PC-3 (cell line): ENCODE measurements at regions not wholly inside any gene's neighbourhood (a gene's known extent, or its start where the extent isn't known, plus 50 kb on each side); places are given as distances from the start of the nearest gene placed in this dataset.

Experiments used
- ATAC-seq: fragments of 200-7000 bp; cut with Tn5 transposase; 2 replicates; pipeline ENCODE4 v1.9.1; 2020; ENCODE audit warnings: mild to moderate bottlenecking, moderate library complexity
- BruUV-seq: library from RNA; stranded (reverse); fragments of 400-500 nt; replicated peaks from 2 replicates; lab custom pipeline; 2021; lab: Mats Ljungman, UMichigan
- CTCF ChIA-PET: fragments of 300-600 bp; sonication (Branson Sonifier 250); formaldehyde crosslinking; loops from one replicate; lab custom pipeline; 2022; ENCODE audit warnings: antibody characterized with exemption; lab: Charles Lee
- POLR2A ChIA-PET: fragments of 300-600 bp; sonication (Branson Sonifier 250); formaldehyde crosslinking; loops from one replicate; lab custom pipeline; 2022; ENCODE audit warnings: antibody characterized with exemption; ENCODE audit not compliant: unreplicated experiment; lab: Charles Lee
- DNase-seq: peaks from one replicate; pipeline ENCODE4 v3.0.0-alpha.2; 2015
- H2AFZ ChIP-seq: fragments of 300-600 bp; sonication (generic); 2 replicates; pipeline ENCODE4 v1.6.0; 2016; ENCODE audit warnings: antibody characterized with exemption, low read length
- H3F3A ChIP-seq: fragments of 300-600 bp; sonication (generic); one replicate; pipeline ENCODE4 v1.6.0; 2017; ENCODE audit warnings: antibody characterized with exemption, low read length, control low read depth, mild to moderate bottlenecking; ENCODE audit not compliant: unreplicated experiment
- H3K27ac ChIP-seq: fragments of 300-600 bp; sonication (generic); 2 replicates; pipeline ENCODE4 v1.5.1; 2016; ENCODE audit warnings: mild to moderate bottlenecking, low read length
- H3K27me3 ChIP-seq: fragments of 300-600 bp; sonication (generic); 2 replicates; pipeline ENCODE4 v1.6.1; 2016; ENCODE audit warnings: low read length, mixed read lengths
- H3K36me3 ChIP-seq: fragments of 300-600 bp; sonication (generic); 2 replicates; pipeline ENCODE4 v1.6.1; 2016; ENCODE audit warnings: low read depth, mixed run types, low read length, mixed read lengths
- H3K4me1 ChIP-seq: fragments of 300-600 bp; sonication (generic); 2 replicates; pipeline ENCODE4 v1.5.1; 2016; ENCODE audit warnings: low read length; ENCODE audit not compliant: insufficient read depth
- H3K4me2 ChIP-seq: fragments of 300-600 bp; sonication (generic); 2 replicates; pipeline ENCODE4 v1.6.0; 2016; ENCODE audit warnings: low read length
- H3K4me3 ChIP-seq: fragments of 300-600 bp; sonication (generic); 2 replicates; pipeline ENCODE4 v1.5.1; 2016; ENCODE audit warnings: mild to moderate bottlenecking, low read length, mixed read lengths
- H3K79me2 ChIP-seq: fragments of 300-600 bp; sonication (generic); 2 replicates; pipeline ENCODE4 v1.6.1; 2017; ENCODE audit warnings: low read length, mixed read lengths
- H3K9ac ChIP-seq: fragments of 300-600 bp; sonication (generic); 2 replicates; pipeline ENCODE4 v1.6.0; 2016; ENCODE audit warnings: mild to moderate bottlenecking, low read length
- H3K9me2 ChIP-seq: fragments of 300-600 bp; sonication (generic); replicated peaks from 2 replicates; pipeline ENCODE4 v1.6.1; 2016; ENCODE audit warnings: mixed run types, low read length, mixed read lengths
- H3K9me3 ChIP-seq: fragments of 300-600 bp; sonication (generic); 2 replicates; pipeline ENCODE4 v1.6.1; 2016; ENCODE audit warnings: low read length, mixed read lengths
- H4K20me1 ChIP-seq: fragments of 300-600 bp; sonication (generic); 2 replicates; pipeline ENCODE4 v1.6.1; 2016; ENCODE audit warnings: low read length, mixed read lengths
- CTCF ChIP-seq: fragments of 300-600 bp; sonication (generic); conservative IDR thresholded peaks from 2 replicates; pipeline ENCODE4 v1.5.1; 2017; ENCODE audit warnings: antibody characterized with exemption, low read depth, mild to moderate bottlenecking, low read length
- EZH2 ChIP-seq: fragments of 300-600 bp; sonication (generic); IDR thresholded peaks from one replicate; pipeline ENCODE4 v1.6.1; 2017; ENCODE audit warnings: antibody characterized with exemption, mild to moderate bottlenecking, low read length; ENCODE audit not compliant: unreplicated experiment
- EZH2phosphoT487 ChIP-seq: fragments of 300-600 bp; sonication (generic); IDR thresholded peaks from 2 replicates; pipeline ENCODE4 v1.6.1; 2018; ENCODE audit warnings: mild to moderate bottlenecking, antibody characterized with exemption, low read length, borderline replicate concordance
- intact Hi-C: fragments of 100-400 bp; cut with micrococcal nuclease; formaldehyde crosslinking; loops from 2 replicates; pipeline ENCODE4 v1.9.0; 2023

GRCh38 chr13:34749046-34749445 is 193.0 kb upstream of the NBEA start:
- Histone ChIP-seq H3K27ac (no peak overlapping the region), H3K79me2 (no peaks in the 10 kb centered on the region), H2AFZ (no peak overlapping the region), H3K27me3 (no peaks in the 10 kb centered on the region), H4K20me1 (no peaks in the 10 kb centered on the region), H3K9me2 (no peaks in the 10 kb centered on the region), H3F3A (no peaks in the 10 kb centered on the region), H3K9ac (no peak overlapping the region), H3K4me2 (no peak overlapping the region), H3K4me1 (no peaks in the 10 kb centered on the region), H3K4me3 (no peak overlapping the region), H3K9me3 (no peaks in the 10 kb centered on the region), H3K36me3 (no peaks in the 10 kb centered on the region)
- POLR2A ChIA-PET = no interaction called here
- BruUV-seq = no TSS peak
- CTCF ChIA-PET = no interaction called here
- intact Hi-C loops = no loop called here
- DNase-seq (no peak), ATAC-seq (no peak)
- TF ChIP-seq EZH2phosphoT487 (no peak), CTCF (no peak), EZH2 (no peak)

GRCh38 chr13:34750078-34750931 is 191.8 kb upstream of the NBEA start:
- Histone ChIP-seq H3K27ac (no peak overlapping the region), H3F3A (no peaks in the 10 kb centered on the region), H2AFZ (no peak overlapping the region), H3K79me2 (no peaks in the 10 kb centered on the region), H3K27me3 (no peaks in the 10 kb centered on the region), H3K4me2 (no peak overlapping the region), H3K4me3 (no peak overlapping the region), H3K9me3 (no peaks in the 10 kb centered on the region), H3K9ac (no peak overlapping the region), H3K9me2 (no peaks in the 10 kb centered on the region), H4K20me1 (no peaks in the 10 kb centered on the region), H3K36me3 (no peaks in the 10 kb centered on the region), H3K4me1 (no peaks in the 10 kb centered on the region)
- ChIA-PET CTCF (no interaction called here), POLR2A (no interaction called here)
- DNase-seq = no peak
- no peak for ATAC-seq
- BruUV-seq = no TSS peak
- TF ChIP-seq EZH2 (no peak), CTCF (no peak), EZH2phosphoT487 (no peak)
- intact Hi-C loops = no loop called here

GRCh38 chr13:34751044-34751443 is 191.0 kb upstream of the NBEA start:
- DNase-seq (no peak), ATAC-seq (no peak)
- CTCF ChIA-PET = no interaction called here
- H2AFZ ChIP-seq = no peak overlapping the region
- no peaks in the 10 kb centered on the region for H3K4me1 ChIP-seq
- no peaks in the 10 kb centered on the region for H3K36me3 ChIP-seq
- H3K9me3 ChIP-seq = no peaks in the 10 kb centered on the region
- POLR2A ChIA-PET = no interaction called here
- H3K4me2 ChIP-seq = no peak overlapping the region
- TF ChIP-seq EZH2 (no peak), EZH2phosphoT487 (no peak), CTCF (no peak)
- no peak overlapping the region for H3K27ac ChIP-seq
- no peak overlapping the region for H3K4me3 ChIP-seq
- no TSS peak for BruUV-seq
- intact Hi-C loops = no loop called here
- H3F3A ChIP-seq = no peaks in the 10 kb centered on the region
- H3K27me3 ChIP-seq = no peaks in the 10 kb centered on the region
- no peak overlapping the region for H3K9ac ChIP-seq
- H4K20me1 ChIP-seq = no peaks in the 10 kb centered on the region
- H3K9me2 ChIP-seq = no peaks in the 10 kb centered on the region
- no peaks in the 10 kb centered on the region for H3K79me2 ChIP-seq
